ENCODE measurements at regions not wholly inside any gene's neighbourhood (a gene's known extent, or its start where the extent isn't known, plus 50 kb on each side); places are given as distances from the start of the nearest gene placed in this dataset.

GRCh38 chr4:182017038-182017437 is 226.2 kb upstream of the TENM3 start:
- Histone ChIP-seq H3K4me1 (ENCODE audit: control insufficient read depth, insufficient read depth, low read length) (peaks cover 12% of the 10 kb centered on the region), H3K27ac (ENCODE audit: control insufficient read depth, insufficient read depth) (no peak overlapping the region), H3K9ac (ENCODE audit: control insufficient read depth, insufficient read depth, low read length) (no peak overlapping the region), H3K27me3 (replicated peaks in 1 of 2; ENCODE audit: control insufficient read depth in 2 of 2, insufficient read depth in 2 of 2, low read length in 1 of 2) (no peaks in the 10 kb centered on the region), H4K20me1 (ENCODE audit: control insufficient read depth, insufficient read depth) (no peaks in the 10 kb centered on the region), H3K79me2 (ENCODE audit: control insufficient read depth, insufficient read depth, low read length) (no peaks in the 10 kb centered on the region), H3K4me2 (ENCODE audit: control insufficient read depth, insufficient read depth) (no peak overlapping the region), H3K9me3 (replicated peaks; ENCODE audit: control insufficient read depth, insufficient read depth, low read length) (peaks cover 5% of the 10 kb centered on the region; the same call in 2 of the 3 replicates), H3K36me3 (ENCODE audit: control insufficient read depth in 2 of 2, insufficient read depth in 2 of 2, low read length in 1 of 2) (no peaks in the 10 kb centered on the region), H2AFZ (ENCODE audit: control insufficient read depth, low read depth, low read length) (0 out of 2 replicates have a peak overlapping the region, but pooled peaks have one; percentile 10), H3K4me3 (no peak overlapping the region)
- ChIA-PET CTCF (no interaction called here), POLR2A (no interaction called here), RAD21 (ENCODE audit: unreplicated experiment) (no interaction called here), SMC1A (ENCODE audit: uncharacterized antibody, unreplicated experiment) (no interaction called here)
- FAIRE-seq: no peak
- intact Hi-C loops (cut with micrococcal nuclease; ENCODE audit: unreplicated experiment) (loop anchor here (5.0 kb wide), 2 partner anchors 110 to 900 kb away; partner anchors contain the start of gene DCTD), in situ Hi-C loops (cut with MboI) (no loop called here)
- no TSS peak for BruUV-seq (replicated peaks)
- TF ChIP-seq NR2C2 (IDR thresholded peaks at IDR 0.05; ENCODE audit: borderline replicate concordance, control insufficient read depth, insufficient read length, low read depth) (no peak), SMC3 (IDR thresholded peaks at IDR 0.05; ENCODE audit: borderline replicate concordance, low read length) (no peak), RELA (IDR thresholded peaks at IDR 0.05; ENCODE audit: borderline replicate concordance, partially characterized antibody) (no peak), MEF2B (IDR thresholded peaks at IDR 0.05; ENCODE audit: partially characterized antibody, poor library complexity, severe bottlenecking) (no peak)
- DNase-seq (ENCODE audit: low read depth, low spot score): no peak
- ATAC-seq: no peak
- WGBS (ENCODE audit: insufficient coverage, insufficient replicate concordance, low lambda C conversion rate, missing lambda C conversion rate): 64% methylated on average over 5 of the region's 5 CpGs

DNA sequence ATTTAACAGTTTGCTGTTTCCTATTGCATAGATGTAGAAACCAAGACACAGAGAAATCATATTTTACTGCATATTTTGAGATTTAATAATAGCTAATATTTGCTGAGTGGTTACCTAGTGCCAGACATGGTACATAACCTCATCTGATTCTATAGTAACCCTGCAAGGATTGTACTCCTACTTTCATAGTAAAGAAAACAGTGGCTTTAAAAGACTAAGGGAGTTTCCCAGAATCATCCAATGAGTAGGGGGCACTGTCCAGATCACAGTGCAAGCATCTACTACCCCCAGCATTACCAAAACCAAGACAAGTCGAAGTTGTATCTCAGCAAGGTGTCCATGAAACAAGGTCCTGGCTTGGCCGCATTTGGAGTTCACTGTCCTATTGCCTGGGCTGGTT is 224.5 kb upstream of the TENM3 start:
- Histone ChIP-seq H4K20me1 (ENCODE audit: control insufficient read depth, insufficient read depth) (no peaks in the 10 kb centered on the region), H3K4me2 (ENCODE audit: control insufficient read depth, insufficient read depth) (peak overlapping the region; percentile 56), H3K36me3 (ENCODE audit: control insufficient read depth in 2 of 2, insufficient read depth in 2 of 2, low read length in 1 of 2) (no peaks in the 10 kb centered on the region), H3K79me2 (ENCODE audit: control insufficient read depth, insufficient read depth, low read length) (no peaks in the 10 kb centered on the region), H3K27ac (ENCODE audit: control insufficient read depth, insufficient read depth) (peak overlapping the region; percentile 84), H3K4me3 (no peak overlapping the region; the same call in 1 of the 2 replicates), H2AFZ (ENCODE audit: control insufficient read depth, low read depth, low read length) (peak overlapping the region; percentile 47), H3K9ac (ENCODE audit: control insufficient read depth, insufficient read depth, low read length) (peak overlapping the region; percentile 40; the same call in 1 of the 2 replicates), H3K9me3 (replicated peaks; ENCODE audit: control insufficient read depth, insufficient read depth, low read length) (peaks cover 5% of the 10 kb centered on the region; the same call in 2 of the 3 replicates), H3K4me1 (ENCODE audit: control insufficient read depth, insufficient read depth, low read length) (peaks cover 12% of the 10 kb centered on the region), H3K27me3 (replicated peaks in 1 of 2; ENCODE audit: control insufficient read depth in 2 of 2, insufficient read depth in 2 of 2, low read length in 1 of 2) (no peaks in the 10 kb centered on the region)
- SMC1A ChIA-PET (ENCODE audit: uncharacterized antibody, unreplicated experiment): interaction anchor here (0.6 to 1.4 kb wide), 4 partner anchors 12 to 246 kb away, joined by 3 to 4 read pairs (median 4); no protein-coding TSS in a partner anchor
- 0 out of 2 replicates have a peak, but pooled peaks have one; percentile 33 for TF ChIP-seq GATAD2B (conservative IDR thresholded peaks at IDR 0.05; ENCODE audit: low read depth)
- no peak for TF ChIP-seq CBFB (IDR thresholded peaks at IDR 0.05; ENCODE audit: low read depth)
- WGBS (ENCODE audit: insufficient coverage, insufficient replicate concordance, low lambda C conversion rate, missing lambda C conversion rate): 0% methylated on average over 2 of the region's 2 CpGs
- no peak for DNase-seq (ENCODE audit: low read depth, low spot score)
- CTCF ChIA-PET: no interaction called here
- peak; percentile 81 for ATAC-seq
- in situ Hi-C loops (cut with MboI): no loop called here
- POLR2A ChIA-PET: no interaction called here
- RAD21 ChIA-PET (ENCODE audit: unreplicated experiment): interaction anchor here (0.9 to 1.7 kb wide), 2 partner anchors 23 to 29 kb away, joined by 3 to 5 read pairs; no protein-coding TSS in a partner anchor
- intact Hi-C loops (cut with micrococcal nuclease; ENCODE audit: unreplicated experiment): loop anchor here (2.0 to 5.0 kb wide), 3 partner anchors 48 to 899 kb away; partner anchors contain the start of gene DCTD
- no TSS peak for BruUV-seq (replicated peaks)
- FAIRE-seq: peak; percentile 78

All from GM12878 (cell line).